Neuronal stem cell (in vitro differentiated cells): ENCODE measurements at regions not wholly inside any gene's neighbourhood (a gene's known extent, or its start where the extent isn't known, plus 50 kb on each side); places are given as distances from the start of the nearest gene placed in this dataset.

ENCODE experiments used
- DNase-seq: peaks from one replicate; pipeline ENCODE4 v3.0.0-alpha.2; 2013; ENCODE audit warnings: low spot score
- H2AFZ ChIP-seq: one replicate; pipeline ENCODE4 v1.6.1; 2013; ENCODE audit warnings: mild to moderate bottlenecking, low read length, inconsistent platforms
- H2AK5ac ChIP-seq: 2 replicates; pipeline ENCODE4 v1.6.1; 2013; ENCODE audit warnings: low read depth, mild to moderate bottlenecking, inconsistent platforms, low read length, moderate library complexity, mixed read lengths
- H2BK120ac ChIP-seq: 2 replicates; pipeline ENCODE4 v1.6.1; 2013; ENCODE audit warnings: low read depth, mild to moderate bottlenecking, inconsistent platforms, low read length, moderate library complexity, mixed read lengths
- H2BK12ac ChIP-seq: one replicate; pipeline ENCODE4 v1.6.1; 2013; ENCODE audit warnings: low read length, inconsistent platforms
- H2BK15ac ChIP-seq: 2 replicates; pipeline ENCODE4 v1.6.1; 2013; ENCODE audit warnings: mild to moderate bottlenecking, low read length, inconsistent platforms, mixed read lengths
- H2BK5ac ChIP-seq: one replicate; pipeline ENCODE4 v1.6.1; 2013; ENCODE audit warnings: inconsistent platforms, mild to moderate bottlenecking, low read length, moderate library complexity
- H3K14ac ChIP-seq: one replicate; pipeline ENCODE4 v1.6.1; 2013; ENCODE audit warnings: low read length, inconsistent platforms
- H3K18ac ChIP-seq: 2 replicates; pipeline ENCODE4 v1.6.1; 2013; ENCODE audit warnings: low read length, inconsistent platforms
- H3K23ac ChIP-seq: 2 replicates; pipeline ENCODE4 v1.6.1; 2013; ENCODE audit warnings: low read depth, mild to moderate bottlenecking, mixed read lengths, low read length, inconsistent platforms; ENCODE audit not compliant: poor library complexity
- H3K27ac ChIP-seq: replicated peaks from 3 replicates; pipeline ENCODE4 v1.5.1; 2013; ENCODE audit warnings: low read length, inconsistent platforms
- H3K27me3 ChIP-seq, 3 experiments: 2 replicates each; pipeline ENCODE4 v1.6.1; 2013; ENCODE audit warnings: low read length in 3 of 3, mild to moderate bottlenecking in 2 of 3, inconsistent platforms in 1 of 3, low read depth in 1 of 3, mixed read lengths in 1 of 3, moderate library complexity in 1 of 3; ENCODE audit not compliant: control insufficient read depth in 3 of 3, insufficient read depth in 3 of 3
- H3K36me3 ChIP-seq, 2 donors: replicated peaks in 1 of 2; 2 replicates each; pipeline ENCODE4 v1.6.1; 2013; ENCODE audit warnings: low read length in 2 of 2; ENCODE audit not compliant: control insufficient read depth in 2 of 2, insufficient read depth in 2 of 2
- H3K4ac ChIP-seq: 2 replicates; pipeline ENCODE4 v1.6.1; 2013; ENCODE audit warnings: inconsistent platforms, mild to moderate bottlenecking, low read length, moderate library complexity
- H3K4me1 ChIP-seq, 2 donors: 1 replicate in 1 of 2; 2 replicates in 1 of 2; pipeline ENCODE4 v1.6.1; 2013; ENCODE audit warnings: low read length in 2 of 2, low read depth in 1 of 2; ENCODE audit not compliant: control insufficient read depth in 2 of 2, insufficient read depth in 1 of 2
- H3K4me2 ChIP-seq: one replicate; pipeline ENCODE4 v1.6.1; 2013; ENCODE audit warnings: mild to moderate bottlenecking, low read length, inconsistent platforms; ENCODE audit not compliant: insufficient read depth, poor library complexity, severe bottlenecking
- H3K4me3 ChIP-seq, 2 donors: 2 replicates each; pipeline ENCODE4 v1.5.1; 2013; ENCODE audit warnings: low read length in 2 of 2, mild to moderate bottlenecking in 2 of 2, inconsistent platforms in 1 of 2, moderate library complexity in 1 of 2
- H3K79me1 ChIP-seq: one replicate; pipeline ENCODE4 v1.6.1; 2013; ENCODE audit warnings: low read depth, mild to moderate bottlenecking, inconsistent platforms, low read length, moderate library complexity
- H3K9ac ChIP-seq: one replicate; pipeline ENCODE4 v1.6.1; 2013; ENCODE audit warnings: mild to moderate bottlenecking, low read depth, low read length, inconsistent platforms; ENCODE audit not compliant: poor library complexity
- H3K9me3 ChIP-seq, 2 donors: replicated peaks in 1 of 2; 2 replicates each; pipeline versions ENCODE3 to v1.6.1; 2013; ENCODE audit warnings: low read length in 2 of 2, mild to moderate bottlenecking in 2 of 2, inconsistent platforms in 1 of 2, low read depth in 1 of 2, mixed read lengths in 1 of 2, moderate library complexity in 1 of 2; ENCODE audit not compliant: control insufficient read depth in 2 of 2, insufficient read depth in 1 of 2
- H4K8ac ChIP-seq: one replicate; pipeline ENCODE4 v1.6.1; 2013; ENCODE audit warnings: low read depth, mild to moderate bottlenecking, inconsistent platforms, low read length, moderate library complexity
- H4K91ac ChIP-seq: one replicate; pipeline ENCODE4 v1.6.1; 2013; ENCODE audit warnings: low read length, low read depth, mild to moderate bottlenecking, inconsistent platforms; ENCODE audit not compliant: poor library complexity
- WGBS, 2 donors: extraction: QIAGEN DNeasy Blood & Tissue Kit; methylation state at CpG; one replicate each; pipeline ENCODE4 v1.1.7; 2013; ENCODE audit warnings: missing lambda C conversion rate in 2 of 2, mixed read lengths in 1 of 2; ENCODE audit not compliant: insufficient read length in 2 of 2, insufficient replicate concordance in 1 of 2; ENCODE audit errors: extremely low coverage in 2 of 2; 5-methylcytosine and 5-hydroxymethylcytosine counted together

DNA sequence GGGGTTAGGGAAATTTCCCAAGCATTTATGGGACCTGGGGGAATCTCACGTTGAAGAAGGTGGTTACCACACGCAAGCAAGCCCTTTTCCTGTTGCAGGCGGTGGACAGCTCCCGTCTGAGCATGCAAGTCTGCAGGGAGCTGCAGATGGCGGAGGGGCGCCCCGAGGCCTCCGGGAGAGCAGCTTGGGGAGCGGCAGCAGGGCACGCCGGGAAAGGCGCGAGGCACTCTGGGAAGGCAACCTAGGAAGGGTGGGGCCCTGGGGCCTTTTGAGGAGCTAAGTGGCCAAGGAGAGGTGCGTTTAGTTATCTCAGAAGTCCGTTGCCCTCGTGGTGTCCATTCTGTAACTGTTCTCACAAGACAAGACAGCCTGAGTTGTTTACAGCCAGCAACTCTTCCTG lies 57.0 kb upstream of the SLC25A4 start:
- Histone ChIP-seq H4K91ac (no peak overlapping the region), H3K4me2 (no peak overlapping the region), H3K4me3 (no peak overlapping the region), H3K4ac (no peak overlapping the region), H3K79me1 (no peaks in the 10 kb centered on the region), H3K9ac (no peak overlapping the region), H3K36me3 (no peaks in the 10 kb centered on the region), H2AK5ac (no peak overlapping the region), H2BK120ac (no peak overlapping the region), H2BK15ac (no peak overlapping the region), H4K8ac (no peak overlapping the region), H3K27me3 (peaks cover 0 to 52% (median 0%) of the 10 kb centered on the region in 3 experiments), H3K18ac (peak overlapping the region; percentile 32), H3K23ac (no peak overlapping the region), H2BK12ac (no peak overlapping the region), H3K27ac (no peak overlapping the region), H2AFZ (no peak overlapping the region), H3K4me1 (peaks cover 0 to 5% of the 10 kb centered on the region in 2 donors), H2BK5ac (no peak overlapping the region), H3K14ac (no peak overlapping the region), H3K9me3 (no peaks in the 10 kb centered on the region)
- no CpG with 5 or more reads among the region's 16 CpGs for WGBS, 2 donors
- no peak for DNase-seq

DNA sequence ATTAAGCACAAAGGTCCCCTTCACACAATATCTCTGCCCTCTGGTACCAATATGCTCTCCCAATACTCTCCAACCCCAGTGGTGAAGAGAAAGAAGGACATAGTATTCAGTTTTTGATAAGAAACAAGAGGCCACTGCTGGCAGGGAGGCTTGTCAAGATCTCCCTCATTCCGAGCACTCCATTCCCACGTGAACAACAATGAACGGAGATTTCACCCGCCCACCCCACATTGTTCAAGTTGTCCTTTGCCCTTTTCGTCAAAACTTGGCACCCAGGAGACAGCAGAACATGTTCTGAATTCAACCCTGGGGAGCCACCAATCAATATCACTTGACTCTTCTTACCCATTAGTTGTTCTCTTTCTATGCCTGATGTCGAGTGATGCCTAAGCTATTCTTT lies 54.2 kb upstream of the SLC25A4 start:
- Histone ChIP-seq H3K27ac (no peak overlapping the region), H3K9ac (no peak overlapping the region), H3K18ac (no peak overlapping the region), H4K91ac (no peak overlapping the region), H2AFZ (no peak overlapping the region), H2BK15ac (no peak overlapping the region), H3K23ac (no peak overlapping the region), H2BK120ac (no peak overlapping the region), H2BK12ac (no peak overlapping the region), H3K4me2 (no peak overlapping the region), H3K9me3 (no peaks in the 10 kb centered on the region), H3K14ac (no peak overlapping the region), H3K79me1 (no peaks in the 10 kb centered on the region), H3K4ac (no peak overlapping the region), H4K8ac (no peak overlapping the region), H3K4me1 (peaks cover 0 to 5% of the 10 kb centered on the region in 2 donors), H2BK5ac (no peak overlapping the region), H2AK5ac (no peak overlapping the region), H3K27me3 (peaks cover 0 to 47% (median 0%) of the 10 kb centered on the region in 3 experiments), H3K4me3 (no peak overlapping the region), H3K36me3 (no peaks in the 10 kb centered on the region)
- no CpG with 5 or more reads among the region's 6 CpGs for WGBS, 2 donors
- DNase-seq, result no peak

DNA sequence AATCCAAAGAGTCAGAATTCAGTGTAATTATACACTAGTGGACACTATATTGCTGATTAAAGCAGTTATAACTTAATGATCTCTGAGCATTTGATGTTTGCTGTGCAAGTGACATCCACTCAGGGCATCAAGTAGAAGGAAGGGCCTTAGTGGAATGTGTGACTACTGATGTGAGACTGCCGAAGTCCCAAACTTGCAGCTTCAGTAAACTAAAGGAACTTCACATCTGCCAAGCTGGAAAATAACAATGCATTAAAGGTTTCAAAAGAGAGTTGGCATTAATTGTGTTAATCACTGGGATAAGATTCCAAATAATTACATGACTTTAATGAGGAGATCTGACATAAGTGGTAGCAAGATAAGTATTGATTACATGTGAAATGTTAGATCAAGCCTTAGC lies 52.5 kb upstream of the SLC25A4 start:
- H3K4me1 ChIP-seq, result peaks cover 0 to 5% of the 10 kb centered on the region in 2 donors

DNA sequence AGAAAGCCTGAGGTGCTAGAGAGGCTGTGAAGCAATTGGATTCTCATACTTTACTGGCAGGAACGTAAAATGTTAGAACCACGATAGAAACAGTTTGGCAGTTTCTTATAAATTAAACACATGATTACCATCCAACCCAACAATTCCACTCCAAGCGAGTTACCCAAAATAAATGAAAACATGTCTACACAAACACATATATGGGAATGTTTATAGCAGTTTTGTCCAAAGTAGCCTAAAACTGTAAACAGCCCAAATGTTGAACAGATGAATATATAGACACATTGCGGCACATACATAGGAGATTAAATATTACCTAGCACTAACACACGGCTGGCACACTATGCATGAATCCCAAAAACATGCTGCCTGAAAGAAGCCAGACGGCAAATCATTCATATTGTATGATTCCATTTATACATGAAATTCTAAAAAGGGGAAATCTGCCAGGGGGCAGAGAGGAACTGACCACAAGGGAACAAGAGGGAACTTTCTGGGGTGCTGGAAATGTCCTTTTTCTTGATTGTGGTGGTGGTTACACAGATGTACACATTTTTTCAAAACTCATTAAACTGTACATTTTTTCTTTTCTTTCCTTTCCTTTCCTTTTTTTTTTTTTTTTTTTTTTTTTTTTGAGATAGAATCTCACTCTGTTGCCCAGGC lies 50.4 kb upstream of the SLC25A4 start:
- Histone ChIP-seq H3K9me3 (no peaks in the 10 kb centered on the region), H2AFZ (no peak overlapping the region), H3K79me1 (no peaks in the 10 kb centered on the region), H3K9ac (no peak overlapping the region), H3K4me3 (no peak overlapping the region), H2BK120ac (no peak overlapping the region), H3K4me1 (peaks cover 0 to 5% of the 10 kb centered on the region in 2 donors), H2BK12ac (no peak overlapping the region), H3K14ac (no peak overlapping the region), H3K18ac (no peak overlapping the region), H4K8ac (no peak overlapping the region), H4K91ac (no peak overlapping the region), H3K27ac (no peak overlapping the region), H3K23ac (no peak overlapping the region), H2AK5ac (no peak overlapping the region), H3K27me3 (peaks cover 0 to 33% (median 0%) of the 10 kb centered on the region in 3 experiments), H3K36me3 (no peaks in the 10 kb centered on the region), H3K4me2 (no peak overlapping the region), H2BK5ac (no peak overlapping the region), H2BK15ac (no peak overlapping the region), H3K4ac (no peak overlapping the region)
- DNase-seq, result no peak
- WGBS, 2 donors, result no CpG with 5 or more reads among the region's 6 CpGs

More for the DNA sequence above, 52.5 kb upstream of the SLC25A4 start:
- Histone ChIP-seq H3K4ac (no peak overlapping the region), H2BK12ac (no peak overlapping the region), H4K91ac (no peak overlapping the region), H4K8ac (no peak overlapping the region), H3K4me2 (no peak overlapping the region), H2BK5ac (no peak overlapping the region), H3K27me3 (peaks cover 0 to 40% (median 0%) of the 10 kb centered on the region in 3 experiments), H3K36me3 (no peaks in the 10 kb centered on the region), H3K4me3 (no peak overlapping the region), H3K27ac (no peak overlapping the region), H2AK5ac (no peak overlapping the region), H3K18ac (no peak overlapping the region), H2AFZ (no peak overlapping the region), H3K9ac (no peak overlapping the region), H2BK120ac (no peak overlapping the region), H3K9me3 (no peaks in the 10 kb centered on the region), H3K23ac (no peak overlapping the region), H2BK15ac (no peak overlapping the region), H3K14ac (no peak overlapping the region), H3K79me1 (no peaks in the 10 kb centered on the region)
- no CpG with 5 or more reads among the region's 1 CpG for WGBS, 2 donors
- no peak for DNase-seq
